ENCODE measurements at regions not wholly inside any gene's neighbourhood (a gene's known extent, or its start where the extent isn't known, plus 50 kb on each side); places are given as distances from the start of the nearest gene placed in this dataset.

- no peak for DNase-seq
Observed at GRCh38 chr2:240209493-240209892, 69.0 kb upstream of the OTOS start.

GRCh38 chr2:240210198-240210965 is 69.9 kb upstream of the OTOS start:
- no peak for DNase-seq

GRCh38 chr2:240211096-240211495 is 70.6 kb upstream of the OTOS start:
- no peak for DNase-seq

- DNase-seq: no peak
Observed at GRCh38 chr2:240211598-240212424, 71.4 kb upstream of the OTOS start.

- no peak for DNase-seq
Observed at GRCh38 chr2:240212425-240213225, 72.2 kb upstream of the OTOS start.

GRCh38 chr2:240213226-240213475 is 72.7 kb upstream of the OTOS start:
- DNase-seq: no peak

GRCh38 chr2:240213476-240214421 is 73.3 kb upstream of the OTOS start:
- no peak for DNase-seq

GRCh38 chr2:240214790-240215675 is 74.6 kb upstream of the OTOS start:
- DNase-seq: no peak

GRCh38 chr2:240215676-240216051 is 75.2 kb upstream of the OTOS start:
- no peak for DNase-seq

GRCh38 chr2:240216167-240216566 is 75.7 kb upstream of the OTOS start:
- no peak for DNase-seq

- DNase-seq: no peak
Observed at GRCh38 chr2:240217431-240218301, 77.2 kb upstream of the OTOS start.

- no peak for DNase-seq
Observed at GRCh38 chr2:240219208-240219890, 78.9 kb upstream of the OTOS start.

- peak; percentile 9 for DNase-seq
Observed at GRCh38 chr2:240220371-240220770, 79.9 kb upstream of the OTOS start.

GRCh38 chr2:240223631-240224030 is 83.2 kb upstream of the OTOS start:
- no peak for DNase-seq

- DNase-seq: peak; percentile 52
Observed at GRCh38 chr2:240224676-240225075, 84.2 kb upstream of the OTOS start.

- DNase-seq: no peak
Observed at GRCh38 chr2:240225131-240225530, 84.7 kb upstream of the OTOS start.

GRCh38 chr2:240225660-240226475 is 85.4 kb upstream of the OTOS start:
- DNase-seq: no peak

GRCh38 chr2:240226672-240227537 is 86.4 kb upstream of the OTOS start:
- DNase-seq: no peak

Measured in fibroblast of skin of abdomen (primary cell).